H54 (cell line): ENCODE measurements at regions not wholly inside any gene's neighbourhood (a gene's known extent, or its start where the extent isn't known, plus 50 kb on each side); places are given as distances from the start of the nearest gene placed in this dataset.
A peak's percentile ranks its signal among the peaks of the same experiment; 100 is the strongest.
"Not testable (repeated sequence)": the region's sequence is repeated elsewhere in the genome, so short reads cannot be mapped to it uniquely, and the experiment has no call there.

Experiments used
- DNase-seq: peaks from one replicate; pipeline ENCODE4 v3.0.0; 2011; ENCODE audit warnings: low spot score, mixed read lengths; ENCODE audit not compliant: insufficient read length
- FAIRE-seq: peaks from 3 replicates; lab custom pipeline; 2011; peaks lifted over from hg19 to GRCh38; lab: Jason Lieb, UNC
- POLR2A ChIP-seq: IDR thresholded peaks from 2 replicates; pipeline ENCODE4 v1.6.1; 2011; ENCODE audit warnings: low read depth, mild to moderate bottlenecking, low read length

- no peak for FAIRE-seq
- no peak for TF ChIP-seq POLR2A
- no peak for DNase-seq
Measured at GRCh38 chr6:66159937-66160336, 452.9 kb upstream of the EYS start.

- FAIRE-seq (no peak), DNase-seq (no peak)
- no peak for TF ChIP-seq POLR2A
Measured at GRCh38 chr6:66153247-66153646, 446.2 kb upstream of the EYS start.

GRCh38 chr6:66149132-66149531 lies 442.1 kb upstream of the EYS start:
- no peak for FAIRE-seq
- DNase-seq: no peak
- TF ChIP-seq POLR2A: no peak

GRCh38 chr6:66145867-66146266 lies 438.8 kb upstream of the EYS start:
- FAIRE-seq (no peak), DNase-seq (no peak)
- TF ChIP-seq POLR2A: no peak

GRCh38 chr6:66134021-66134420 lies 427.0 kb upstream of the EYS start:
- TF ChIP-seq POLR2A: no peak
- no peak for FAIRE-seq
- no peak for DNase-seq

GRCh38 chr6:66128656-66129055 lies 421.6 kb upstream of the EYS start:
- DNase-seq: no peak
- no peak for TF ChIP-seq POLR2A
- FAIRE-seq: no peak

GRCh38 chr6:66128243-66128642 lies 421.2 kb upstream of the EYS start:
- no peak for FAIRE-seq
- no peak for DNase-seq
- TF ChIP-seq POLR2A: no peak

- no peak for TF ChIP-seq POLR2A
- DNase-seq: no peak
- no peak for FAIRE-seq
Measured at GRCh38 chr6:66127061-66127460, 420.0 kb upstream of the EYS start.

- no peak for TF ChIP-seq POLR2A
- DNase-seq (no peak), FAIRE-seq (no peak)
Measured at GRCh38 chr6:66126358-66126757, 419.3 kb upstream of the EYS start.

- no peak for DNase-seq
- no peak for TF ChIP-seq POLR2A
- FAIRE-seq: no peak
Measured at GRCh38 chr6:66103954-66104353, 396.9 kb upstream of the EYS start.

GRCh38 chr6:66103354-66103753 lies 396.3 kb upstream of the EYS start:
- no peak for FAIRE-seq
- no peak for TF ChIP-seq POLR2A
- DNase-seq: no peak

- DNase-seq (no peak), FAIRE-seq (no peak)
- TF ChIP-seq POLR2A: no peak
Measured at GRCh38 chr6:66096679-66097078, 389.7 kb upstream of the EYS start.

- FAIRE-seq: no peak
- no peak for DNase-seq
- no peak for TF ChIP-seq POLR2A
Measured at GRCh38 chr6:66094615-66095014, 387.6 kb upstream of the EYS start.

- not testable (repeated sequence) for DNase-seq
- FAIRE-seq: peak; percentile 20
Measured at GRCh38 chr6:66092306-66092705, 385.3 kb upstream of the EYS start.

GRCh38 chr6:66086532-66086931 lies 379.5 kb upstream of the EYS start:
- no peak for TF ChIP-seq POLR2A
- no peak for FAIRE-seq
- DNase-seq: no peak

- FAIRE-seq: no peak
- TF ChIP-seq POLR2A: no peak
- DNase-seq: no peak
Measured at GRCh38 chr6:66082914-66083313, 375.9 kb upstream of the EYS start.
